ENCODE measurements at regions not wholly inside any gene's neighbourhood (a gene's known extent, or its start where the extent isn't known, plus 50 kb on each side); places are given as distances from the start of the nearest gene placed in this dataset.

GRCh38 chr5:74500110-74500917 lies 140.2 kb downstream of the ENC1 start:
- peak; percentile 9 for DNase-seq (ENCODE audit: low read depth)

GRCh38 chr5:74499256-74500050 lies 141.1 kb downstream of the ENC1 start:
- DNase-seq (ENCODE audit: low read depth) = no peak

DNA sequence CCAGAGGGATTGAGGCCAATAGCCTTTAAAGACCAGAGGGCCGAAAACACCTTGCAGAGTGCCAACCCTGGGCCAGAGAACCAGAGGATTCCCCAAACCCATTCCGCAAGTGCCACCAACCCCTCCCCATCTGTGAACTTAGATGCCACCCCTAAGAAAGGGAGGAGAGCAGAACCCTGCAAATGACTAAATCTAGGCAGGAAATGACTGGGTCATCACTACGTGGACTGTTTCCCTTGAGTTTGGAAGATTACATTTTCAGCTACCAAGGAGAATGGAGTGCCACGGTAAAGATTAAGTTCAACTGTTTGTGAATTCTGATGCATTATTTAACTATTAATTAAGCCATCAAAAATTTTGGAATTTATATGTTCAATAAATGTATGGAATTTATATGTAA lies 142.8 kb downstream of the ENC1 start:
- no peak for DNase-seq (ENCODE audit: low read depth)

GRCh38 chr5:74493411-74493810 lies 147.1 kb downstream of the ENC1 start:
- peak; percentile 34 for DNase-seq (ENCODE audit: low read depth)

- no peak for DNase-seq (ENCODE audit: low read depth)
Observed at GRCh38 chr5:74492230-74492629, 148.3 kb downstream of the ENC1 start.

DNA sequence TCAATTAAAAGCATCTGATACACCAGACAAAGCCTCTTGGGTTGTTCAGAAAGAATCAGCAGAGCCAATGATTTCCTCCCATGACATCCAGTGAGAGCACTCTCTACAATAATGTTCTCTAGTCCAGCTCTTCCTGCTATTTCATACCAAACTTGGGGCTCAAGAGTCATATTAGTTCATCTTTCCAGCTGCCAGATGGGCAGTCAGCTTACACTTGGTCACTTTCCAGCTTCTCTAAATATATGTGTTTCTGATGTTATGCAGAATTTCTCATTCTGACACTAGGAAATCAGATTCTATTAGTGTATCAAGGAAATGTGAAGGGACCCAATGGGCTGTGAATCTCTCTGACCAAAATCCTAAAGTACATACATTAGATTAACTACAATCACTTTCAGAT lies 148.9 kb downstream of the ENC1 start:
- no peak for DNase-seq (ENCODE audit: low read depth)

DNA sequence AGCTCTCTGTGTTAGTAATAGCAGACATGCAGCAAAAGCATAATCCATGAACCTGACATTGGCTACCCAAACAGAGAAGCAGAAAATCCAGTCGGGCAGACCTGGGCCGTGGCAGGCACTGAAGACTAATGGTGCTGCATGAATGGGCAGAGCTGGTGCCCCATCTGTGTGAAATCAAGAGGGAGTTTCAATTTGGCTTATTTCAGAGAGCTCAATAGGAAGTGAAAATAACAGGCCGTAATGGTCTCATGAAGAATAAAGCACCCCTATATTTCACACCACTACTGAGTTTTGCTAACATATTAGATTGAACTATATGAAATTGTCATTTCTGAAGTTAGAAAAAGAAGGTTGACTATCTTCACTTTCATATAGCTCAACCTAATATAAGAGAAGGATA lies 149.7 kb downstream of the ENC1 start:
- DNase-seq (ENCODE audit: low read depth) = no peak

DNA sequence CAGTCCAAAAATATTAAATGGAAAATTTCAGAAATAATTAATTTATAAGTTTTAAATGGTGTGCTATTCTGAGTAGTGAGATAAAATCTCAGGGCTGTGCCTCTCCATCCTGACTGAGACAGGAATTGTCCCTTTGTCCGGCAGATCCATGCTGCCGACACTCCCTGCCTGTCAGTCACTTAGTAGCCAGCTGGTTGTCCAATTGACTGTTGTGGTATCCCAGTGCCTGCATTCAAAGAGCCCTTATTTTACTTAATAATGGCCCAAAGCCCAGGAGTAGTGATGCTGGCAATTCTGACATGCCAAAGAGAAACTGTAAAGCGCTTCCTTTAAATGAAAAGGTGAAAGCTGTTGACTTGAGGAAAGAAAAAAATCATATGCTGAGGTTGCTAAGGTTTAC lies 157.5 kb downstream of the ENC1 start:
- no peak for DNase-seq (ENCODE audit: low read depth)

GRCh38 chr5:74482523-74482922 lies 158.0 kb downstream of the ENC1 start:
- no peak for DNase-seq (ENCODE audit: low read depth)

DNA sequence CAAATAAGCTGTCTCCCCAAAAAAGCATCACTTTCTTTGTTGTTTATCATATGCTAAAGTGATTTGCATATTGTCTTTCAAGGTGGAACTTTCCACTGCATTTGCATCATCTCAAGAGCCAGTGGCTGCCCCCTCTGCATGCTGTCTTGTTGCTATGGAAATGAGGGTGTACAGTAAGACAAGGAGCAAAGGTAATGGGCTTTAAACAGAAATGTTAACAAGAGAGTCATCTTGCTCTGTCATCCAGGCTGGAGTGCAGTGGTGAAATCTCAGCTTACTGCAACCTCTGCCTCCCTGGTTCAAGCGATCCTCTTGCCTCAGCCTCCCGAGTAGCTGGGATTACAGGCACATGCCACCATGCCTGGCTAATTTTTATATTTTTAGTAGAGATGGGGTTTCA lies 159.2 kb downstream of the ENC1 start:
- DNase-seq (ENCODE audit: low read depth) = peak; percentile 9

- no peak for DNase-seq (ENCODE audit: low read depth)
Observed at GRCh38 chr5:74480201-74480600, 160.3 kb downstream of the ENC1 start.

GRCh38 chr5:74478328-74478727 lies 162.2 kb downstream of the ENC1 start:
- no peak for DNase-seq (ENCODE audit: low read depth)

GRCh38 chr5:74477761-74478160 lies 162.8 kb downstream of the ENC1 start:
- DNase-seq (ENCODE audit: low read depth) = no peak

GRCh38 chr5:74476819-74477453 lies 163.6 kb downstream of the ENC1 start:
- DNase-seq (ENCODE audit: low read depth) = no peak

DNA sequence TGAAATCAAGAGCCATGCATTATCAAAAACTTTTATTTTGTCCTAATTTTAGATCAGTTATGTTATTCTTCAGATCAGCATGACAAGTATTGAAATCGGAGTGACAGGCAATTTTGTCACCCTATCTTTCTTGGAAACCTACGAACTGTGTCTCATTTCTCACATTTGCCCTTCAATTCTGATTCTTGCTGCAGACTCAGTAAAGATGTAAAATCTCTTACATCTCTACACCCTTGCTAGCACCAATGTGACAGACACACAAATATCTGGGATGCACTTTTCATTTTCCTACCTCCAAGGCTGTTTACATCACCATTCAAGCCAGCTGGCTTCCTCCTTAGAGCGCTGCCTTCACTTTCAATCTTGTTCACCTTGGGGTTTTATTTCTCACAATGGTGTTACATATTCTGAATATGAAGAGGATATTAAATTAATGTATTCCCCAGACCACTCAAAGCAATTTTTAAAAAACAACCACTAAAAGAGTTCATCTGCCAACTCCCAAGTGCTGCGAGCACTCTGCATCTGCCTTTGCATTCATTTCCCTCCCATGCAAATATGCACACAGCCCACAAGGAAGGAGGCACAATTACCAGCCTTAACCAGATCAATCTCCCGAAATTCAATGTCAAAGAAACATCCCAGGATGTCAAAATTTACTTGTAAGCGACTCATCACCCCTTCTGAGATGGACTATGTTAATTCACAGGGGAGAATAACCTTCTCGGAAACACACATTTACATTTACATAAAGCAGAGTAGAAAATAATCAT lies 164.3 kb downstream of the ENC1 start:
- DNase-seq (ENCODE audit: low read depth) = no peak

GRCh38 chr5:74471875-74472274 lies 168.7 kb downstream of the ENC1 start:
- peak; percentile 13 for DNase-seq (ENCODE audit: low read depth)

DNA sequence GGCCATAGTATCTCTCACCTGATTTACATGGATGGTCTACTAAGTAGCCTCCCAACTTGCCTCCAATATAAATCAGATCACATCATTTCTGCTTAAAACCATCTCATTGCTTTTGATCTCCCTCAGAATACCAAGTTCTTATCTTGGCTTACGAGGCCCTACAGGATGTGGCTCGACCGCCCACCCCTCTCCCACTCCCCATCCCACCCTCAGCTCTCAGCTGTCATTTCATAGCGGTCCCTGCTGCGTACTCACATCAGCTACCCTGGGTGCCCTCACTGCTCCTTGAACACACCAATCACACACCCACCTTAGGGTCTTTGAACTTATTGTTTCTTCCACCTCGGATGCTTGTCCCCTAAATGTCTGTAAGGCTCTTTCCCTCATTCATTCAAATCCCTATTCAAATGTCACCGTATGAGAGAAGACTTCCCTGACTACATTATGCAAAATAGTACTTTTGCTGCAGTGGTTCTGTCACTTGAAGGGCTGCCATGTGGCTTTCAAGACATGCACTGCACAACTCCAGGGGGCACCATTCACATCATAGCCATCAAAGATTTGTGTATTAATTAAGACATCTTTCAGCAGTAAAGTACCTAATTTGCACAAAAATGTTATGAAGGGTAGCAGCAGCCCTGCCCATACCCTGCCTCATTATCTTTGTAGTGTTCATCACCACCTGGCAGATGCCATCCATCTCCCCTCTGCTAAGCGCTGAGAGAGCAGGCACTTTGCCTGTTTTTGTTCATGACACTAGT lies 171.1 kb downstream of the ENC1 start:
- DNase-seq (ENCODE audit: low read depth) = no peak

- peak; percentile 25 for DNase-seq (ENCODE audit: low read depth)
Observed at GRCh38 chr5:74468421-74468820, 172.1 kb downstream of the ENC1 start.

- no peak for DNase-seq (ENCODE audit: low read depth)
Observed at GRCh38 chr5:74465724-74466123, 174.8 kb downstream of the ENC1 start.

GRCh38 chr5:74464512-74465209 lies 175.9 kb downstream of the ENC1 start:
- DNase-seq (ENCODE audit: low read depth) = no peak

DNA sequence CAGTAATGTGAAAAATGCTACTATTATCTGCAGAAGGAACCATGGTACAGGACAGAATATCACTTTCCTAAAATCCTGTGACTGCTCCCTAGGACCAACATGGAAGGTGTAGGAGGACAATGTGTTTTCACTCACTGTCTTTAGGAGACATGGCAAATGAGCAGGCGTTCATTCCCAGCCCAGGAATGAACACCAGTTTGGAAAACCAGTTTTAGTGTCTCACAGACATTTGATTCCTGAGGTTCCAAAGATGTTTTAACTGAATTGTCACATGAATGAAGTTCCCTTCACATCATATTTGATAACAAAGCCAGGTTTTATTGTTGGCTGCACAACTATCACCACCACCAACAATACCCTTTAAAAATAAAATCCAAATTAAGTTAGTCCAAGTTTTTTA lies 178.2 kb downstream of the ENC1 start:
- DNase-seq (ENCODE audit: low read depth) = no peak
